IMR-90 (cell line): ENCODE measurements at regions not wholly inside any gene's neighbourhood (a gene's known extent, or its start where the extent isn't known, plus 50 kb on each side); places are given as distances from the start of the nearest gene placed in this dataset.
"Not testable (repeated sequence)": the region's sequence is repeated elsewhere in the genome, so short reads cannot be mapped to it uniquely, and the experiment has no call there.

Source experiments
- ATAC-seq: fragments of 200-7000 bp; cut with Tn5 transposase; 2 replicates; pipeline ENCODE4 v1.9.1; 2020; ENCODE audit warnings: low read depth, mild to moderate bottlenecking, moderate library complexity
- BruUV-seq: library from RNA; stranded (reverse); fragments of 400-500 nt; replicated peaks from 2 replicates; lab custom pipeline; 2021; lab: Mats Ljungman, UMichigan
- CTCF ChIA-PET: fragments of 300-600 bp; formaldehyde crosslinking; extraction: SDS; loops from one replicate; lab custom pipeline; 2021; ENCODE audit warnings: antibody characterized with exemption; lab: Yijun Ruan, JAX
- POLR2A ChIA-PET: fragments of 300-600 bp; sonication (Branson Sonifier 250); formaldehyde crosslinking; loops from one replicate; lab custom pipeline; 2022; ENCODE audit warnings: antibody characterized with exemption; ENCODE audit not compliant: unreplicated experiment; lab: Charles Lee
- DNase-seq: peaks from one replicate; pipeline ENCODE4 v3.0.0; 2013
- H2AFZ ChIP-seq: replicated peaks from 2 replicates; pipeline ENCODE3; 2013; ENCODE audit warnings: low read length, mild to moderate bottlenecking; ENCODE audit not compliant: poor library complexity
- H2AK5ac ChIP-seq: 2 replicates; pipeline ENCODE4 v1.6.1; 2013; ENCODE audit warnings: low read depth, low read length, inconsistent platforms
- H2AK9ac ChIP-seq: replicated peaks from 2 replicates; pipeline ENCODE3; 2013; ENCODE audit warnings: mild to moderate bottlenecking, low read depth, low read length, moderate library complexity; ENCODE audit not compliant: poor library complexity
- H2BK120ac ChIP-seq: 2 replicates; pipeline ENCODE4 v1.6.1; 2013; ENCODE audit warnings: low read depth, low read length, inconsistent platforms
- H2BK15ac ChIP-seq: 3 replicates; pipeline ENCODE4 v1.6.1; 2013; ENCODE audit warnings: low read depth, low read length, inconsistent platforms
- H2BK20ac ChIP-seq: 2 replicates; pipeline ENCODE4 v1.6.1; 2013; ENCODE audit warnings: low read depth, mild to moderate bottlenecking, inconsistent platforms, low read length, moderate library complexity
- H2BK5ac ChIP-seq: 2 replicates; pipeline ENCODE4 v1.6.1; 2013; ENCODE audit warnings: mild to moderate bottlenecking, low read depth, low read length, inconsistent platforms; ENCODE audit not compliant: poor library complexity, severe bottlenecking
- H3K14ac ChIP-seq: replicated peaks from 2 replicates; pipeline ENCODE4 v1.6.1; 2013; ENCODE audit warnings: low read depth, low read length, inconsistent platforms
- H3K18ac ChIP-seq: 2 replicates; pipeline ENCODE4 v1.6.1; 2013; ENCODE audit warnings: low read depth, low read length, control low read depth
- H3K23ac ChIP-seq: 2 replicates; pipeline ENCODE4 v1.6.1; 2013; ENCODE audit warnings: low read depth, low read length, inconsistent platforms
- H3K27ac ChIP-seq: 2 replicates; pipeline ENCODE4 v1.5.1; 2013; ENCODE audit warnings: mild to moderate bottlenecking, control low read depth, low read length; ENCODE audit not compliant: insufficient read depth
- H3K27me3 ChIP-seq: 2 replicates; pipeline ENCODE4 v1.6.1; 2013; ENCODE audit warnings: low read length; ENCODE audit not compliant: control insufficient read depth, insufficient read depth
- H3K36me3 ChIP-seq: 2 replicates; pipeline ENCODE4 v1.6.1; 2013; ENCODE audit warnings: low read length, mixed read lengths; ENCODE audit not compliant: control insufficient read depth, insufficient read depth
- H3K4ac ChIP-seq: 2 replicates; pipeline ENCODE4 v1.6.1; 2013; ENCODE audit warnings: low read depth, low read length, inconsistent platforms
- H3K4me1 ChIP-seq: 2 replicates; pipeline ENCODE4 v1.6.1; 2013; ENCODE audit warnings: low read length, mixed read lengths; ENCODE audit not compliant: control insufficient read depth, insufficient read depth
- H3K4me2 ChIP-seq: 2 replicates; pipeline ENCODE4 v1.6.1; 2013; ENCODE audit warnings: low read depth, mild to moderate bottlenecking, control low read depth, low read length, moderate library complexity
- H3K4me3 ChIP-seq: 2 replicates; pipeline ENCODE4 v1.5.1; 2013; ENCODE audit warnings: low read depth, mild to moderate bottlenecking, control low read depth, low read length, moderate library complexity; ENCODE audit not compliant: insufficient read depth
- H3K56ac ChIP-seq: 2 replicates; pipeline ENCODE4 v1.6.1; 2013; ENCODE audit warnings: low read length, inconsistent platforms; ENCODE audit not compliant: insufficient read depth; ENCODE audit errors: extremely low read depth
- H3K79me1 ChIP-seq, 2 experiments: 2 replicates each; pipeline ENCODE4 v1.6.1; 2013; ENCODE audit warnings: low read length in 2 of 2, inconsistent platforms in 1 of 2, low read depth in 1 of 2
- H3K9ac ChIP-seq: 2 replicates; pipeline ENCODE4 v1.6.1; 2013; ENCODE audit warnings: low read depth, low read length, control low read depth
- H3K9me1 ChIP-seq: 2 replicates; pipeline ENCODE4 v1.6.1; 2013; ENCODE audit warnings: low read length, inconsistent platforms; ENCODE audit not compliant: insufficient read depth
- H3K9me3 ChIP-seq: 2 replicates; pipeline ENCODE4 v1.6.1; 2013; ENCODE audit warnings: low read length; ENCODE audit not compliant: control insufficient read depth, insufficient read depth
- H4K20me1 ChIP-seq: 2 replicates; pipeline ENCODE4 v1.6.1; 2013; ENCODE audit warnings: low read length, inconsistent platforms; ENCODE audit not compliant: insufficient read depth
- H4K5ac ChIP-seq: 2 replicates; pipeline ENCODE4 v1.6.1; 2013; ENCODE audit warnings: mild to moderate bottlenecking, low read depth, low read length, control low read depth
- H4K8ac ChIP-seq, 2 experiments: 2 replicates each; pipeline ENCODE4 v1.6.1; 2013; ENCODE audit warnings: low read depth in 2 of 2, low read length in 2 of 2, control low read depth in 1 of 2, inconsistent platforms in 1 of 2
- H4K91ac ChIP-seq: 2 replicates; pipeline ENCODE4 v1.6.1; 2013; ENCODE audit warnings: low read depth, low read length, inconsistent platforms; ENCODE audit not compliant: insufficient read depth
- WGBS, 2 experiments: methylation state at CpG; one replicate each; pipeline versions ENCODE4 v1.1.5 to v1.1.7; 2013; ENCODE audit warnings: missing lambda C conversion rate in 2 of 2; ENCODE audit not compliant: insufficient read length in 1 of 2; ENCODE audit errors: extremely low coverage in 2 of 2; 5-methylcytosine and 5-hydroxymethylcytosine counted together
- dilution Hi-C: fragments of 300-500 bp; cut with HindIII; formaldehyde crosslinking; loops from one replicate; pipeline ENCODE4 v1.14.3; 2018; ENCODE audit warnings: low sequenced_read_pairs; ENCODE audit not compliant: unreplicated experiment
- in situ Hi-C: fragments of 300-500 bp; cut with MboI; formaldehyde crosslinking; loops from 3 replicates; pipeline ENCODE4 v1.14.3; 2019; ENCODE audit warnings: low sequenced_read_pairs, inconsistent platforms, mixed read lengths
- intact Hi-C: fragments of 100-400 bp; cut with micrococcal nuclease; formaldehyde crosslinking; loops from 2 replicates; pipeline ENCODE4 v1.10.0; 2022

DNA sequence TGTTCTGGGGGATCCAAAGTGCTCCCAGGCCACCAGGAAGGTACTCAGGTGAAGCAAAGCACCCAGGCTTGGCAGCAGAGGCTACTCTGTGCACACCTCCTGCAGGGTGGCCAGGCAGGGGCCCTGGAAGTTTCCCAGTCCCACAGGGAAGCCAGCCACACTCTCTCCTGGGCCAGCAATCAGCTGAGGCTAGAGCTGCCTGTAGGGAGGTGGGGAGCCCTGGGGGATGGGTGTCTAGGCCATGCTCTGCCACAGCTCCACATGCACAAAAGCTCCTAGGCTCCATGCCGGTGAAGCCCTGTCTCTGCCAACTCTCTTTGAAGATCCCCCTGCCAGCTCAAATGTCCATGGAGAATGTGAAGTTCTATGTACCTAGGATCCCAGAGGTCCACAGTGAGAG is 231.4 kb downstream of the SPATA31A6 start:
- H3K4ac ChIP-seq, H2AK9ac ChIP-seq, H2BK15ac ChIP-seq, H4K91ac ChIP-seq, H4K5ac ChIP-seq, CTCF ChIA-PET, H2BK20ac ChIP-seq, H3K9me3 ChIP-seq, H2AFZ ChIP-seq, H3K4me1 ChIP-seq, H2AK5ac ChIP-seq, H3K79me1 ChIP-seq, ATAC-seq, DNase-seq, H3K36me3 ChIP-seq, H2BK120ac ChIP-seq, H3K9me1 ChIP-seq, dilution Hi-C loops, H3K56ac ChIP-seq, H3K18ac ChIP-seq, H4K20me1 ChIP-seq, H3K27me3 ChIP-seq, BruUV-seq, H4K8ac ChIP-seq, H2BK5ac ChIP-seq, intact Hi-C loops, in situ Hi-C loops, H3K4me3 ChIP-seq, POLR2A ChIA-PET, H3K23ac ChIP-seq, H3K27ac ChIP-seq, H3K4me2 ChIP-seq, H3K14ac ChIP-seq, H3K9ac ChIP-seq: not testable (repeated sequence)
- no CpG with 5 or more reads among the region's 1 CpG for WGBS, 2 experiments

- H3K9me3 ChIP-seq, H3K4me1 ChIP-seq, dilution Hi-C loops, H2AFZ ChIP-seq, H3K4ac ChIP-seq, DNase-seq, H3K56ac ChIP-seq, intact Hi-C loops, H3K4me3 ChIP-seq, H4K5ac ChIP-seq, H3K9me1 ChIP-seq, H4K91ac ChIP-seq, H2BK20ac ChIP-seq, H4K8ac ChIP-seq, H2BK5ac ChIP-seq, H2AK5ac ChIP-seq, ATAC-seq, H4K20me1 ChIP-seq, H3K27me3 ChIP-seq, H3K27ac ChIP-seq, H3K79me1 ChIP-seq, H2BK15ac ChIP-seq, H3K36me3 ChIP-seq, H2BK120ac ChIP-seq, H2AK9ac ChIP-seq, POLR2A ChIA-PET, H3K14ac ChIP-seq, H3K18ac ChIP-seq, H3K23ac ChIP-seq, CTCF ChIA-PET, H3K4me2 ChIP-seq, H3K9ac ChIP-seq, in situ Hi-C loops, BruUV-seq: not testable (repeated sequence)
- WGBS, 2 experiments: no CpG with 5 or more reads among the region's 8 CpGs
Measured at GRCh38 chr9:42419652-42420051, 236.2 kb downstream of the SPATA31A6 start.
